Limb (tissue), 2 donors: ENCODE measurements at regions not wholly inside any gene's neighbourhood (a gene's known extent, or its start where the extent isn't known, plus 50 kb on each side); places are given as distances from the start of the nearest gene placed in this dataset.
A peak's percentile ranks its signal among the peaks of the same experiment; 100 is the strongest.

Experiments
- DNase-seq, 2 donors: peaks; one replicate each; pipeline ENCODE4 v3.0.0-alpha.2; 2016; ENCODE audit errors: extremely low spot score in 2 of 2

DNA sequence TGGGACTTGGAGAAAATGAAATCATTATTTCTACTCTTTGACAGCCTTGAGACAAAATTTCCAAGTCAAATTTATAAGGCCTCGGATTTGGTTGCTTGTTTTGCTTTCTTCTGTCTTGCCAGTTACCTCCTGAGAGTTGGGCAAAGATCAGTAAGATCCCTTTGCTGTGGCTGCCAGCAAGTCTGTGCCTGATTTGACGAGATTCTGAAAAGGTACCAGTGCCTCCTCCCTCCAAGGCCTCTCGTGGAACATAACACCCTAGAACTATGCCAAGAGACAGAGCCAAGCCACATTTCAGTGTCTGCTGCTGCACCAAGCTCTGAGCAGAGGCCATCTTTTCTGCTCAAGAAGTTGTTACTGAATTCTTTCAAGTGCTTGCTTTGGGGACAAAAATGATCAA is 61.0 kb downstream of the GTPBP8 start:
- DNase-seq, result peak; percentile 52 to 57

DNA sequence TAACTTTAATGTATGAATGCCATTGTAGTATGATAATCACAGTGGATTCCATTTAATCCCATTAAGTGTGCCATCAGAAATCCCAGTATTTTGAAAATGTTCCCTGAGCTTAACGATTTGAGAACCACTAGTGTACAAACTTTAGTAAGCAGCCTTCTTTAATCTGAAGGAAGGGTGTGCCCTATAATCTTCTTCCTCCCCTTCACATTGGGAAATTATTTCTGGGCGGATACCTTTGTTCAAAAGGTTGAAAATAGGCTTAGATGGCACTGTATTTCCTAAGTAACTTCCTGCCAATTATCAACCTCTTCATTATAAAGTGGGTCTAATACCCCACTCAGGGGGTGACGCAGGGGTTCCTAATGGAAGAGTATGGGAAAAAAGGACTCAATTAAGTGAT is 62.4 kb downstream of the GTPBP8 start:
- DNase-seq, result no peak

DNA sequence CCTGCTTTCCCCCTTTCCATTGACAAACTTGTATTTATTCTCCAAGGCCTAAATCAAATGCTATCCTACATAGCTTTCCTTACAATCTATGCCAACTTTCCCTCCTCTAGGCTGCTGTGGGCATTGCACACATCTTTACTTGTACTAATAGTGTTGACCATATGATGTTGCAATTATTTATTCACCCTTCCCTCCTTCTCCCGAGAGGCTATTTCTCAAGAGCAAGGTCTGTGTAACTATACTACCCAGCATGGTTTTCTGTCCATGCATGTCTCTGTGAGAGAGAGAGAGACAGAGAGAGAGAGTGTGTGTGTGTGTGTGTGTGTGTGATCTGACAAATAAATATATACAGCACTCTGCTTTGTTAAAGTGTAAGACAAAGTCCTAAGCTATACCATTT is 63.8 kb downstream of the GTPBP8 start:
- no peak for DNase-seq

DNA sequence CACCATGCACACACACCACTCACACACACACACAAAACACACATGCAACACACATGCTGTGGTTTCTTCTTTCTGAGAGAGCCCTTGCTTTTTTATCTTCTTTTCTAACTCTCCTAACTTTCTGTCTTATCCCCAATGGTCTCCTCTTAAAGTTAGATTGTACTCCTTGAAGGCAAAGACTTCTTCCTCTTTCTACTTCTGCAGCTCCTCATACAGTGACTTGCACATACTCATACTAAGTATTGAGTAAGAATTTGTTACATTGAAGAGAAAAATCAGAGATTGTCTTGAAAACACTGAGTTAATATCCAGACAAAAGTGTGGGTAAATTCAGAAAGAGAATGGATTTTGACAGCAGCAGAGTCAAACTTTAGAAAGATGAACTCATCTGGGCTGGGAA is 64.4 kb downstream of the GTPBP8 start:
- DNase-seq, result no peak

DNA sequence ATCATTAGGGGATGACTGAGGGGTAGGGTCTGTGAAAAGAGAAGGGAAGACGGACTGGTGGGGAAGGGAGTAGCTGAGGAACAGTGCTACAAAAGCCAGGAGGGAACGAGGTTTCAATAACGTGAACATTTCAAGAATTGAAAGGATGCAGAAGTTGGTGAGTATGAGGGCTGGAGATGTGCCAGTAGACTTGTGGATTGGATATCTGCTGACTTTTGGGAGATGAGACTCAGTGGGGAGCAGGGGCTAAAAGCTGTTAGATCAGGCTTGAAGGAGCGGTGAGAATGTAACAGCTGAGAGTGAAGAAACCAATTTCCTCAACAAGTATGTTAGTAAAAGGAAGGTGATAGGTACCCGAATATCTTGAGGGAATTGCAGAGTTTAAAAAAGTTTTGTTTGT is 65.2 kb downstream of the GTPBP8 start:
- DNase-seq, result no peak

DNA sequence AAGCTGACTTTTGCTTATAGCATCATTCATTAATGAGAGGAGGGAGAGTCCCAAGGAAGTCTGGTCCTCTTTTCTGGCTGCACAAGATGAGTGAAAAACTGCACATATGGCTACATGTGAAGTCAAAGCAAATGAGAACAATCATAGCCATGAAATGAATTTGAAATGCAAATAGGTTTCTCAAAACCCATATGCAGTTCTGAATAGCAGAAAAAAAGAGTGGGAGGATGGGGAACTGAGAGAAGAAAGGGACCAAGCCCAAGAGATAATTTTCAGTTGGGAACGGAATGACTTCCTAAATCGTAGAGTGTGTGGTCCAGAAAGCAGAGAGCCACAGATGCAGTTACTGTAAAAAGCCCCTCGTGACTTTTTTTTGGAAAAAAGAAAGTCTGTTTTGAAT is 66.3 kb downstream of the GTPBP8 start:
- no peak for DNase-seq

DNA sequence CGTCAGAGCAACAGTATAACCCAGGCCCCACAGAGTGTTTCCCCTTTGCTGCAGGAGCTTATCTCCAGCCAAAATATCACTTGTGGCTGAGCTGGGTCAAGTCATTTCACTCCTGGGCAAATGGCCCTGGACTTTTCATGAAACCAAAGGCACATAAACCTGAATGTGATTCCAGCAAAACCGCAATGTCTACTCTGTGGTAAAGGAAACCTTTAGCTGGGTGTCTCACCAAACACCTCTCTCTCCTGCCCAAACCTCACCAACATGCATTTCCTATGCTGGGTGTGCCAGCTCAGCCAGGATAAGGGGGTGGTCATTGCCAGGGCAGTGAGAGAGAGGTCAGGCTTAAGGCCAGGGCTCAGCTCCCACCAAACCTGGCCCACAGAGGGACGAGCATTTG is 67.4 kb downstream of the GTPBP8 start:
- no peak for DNase-seq

DNA sequence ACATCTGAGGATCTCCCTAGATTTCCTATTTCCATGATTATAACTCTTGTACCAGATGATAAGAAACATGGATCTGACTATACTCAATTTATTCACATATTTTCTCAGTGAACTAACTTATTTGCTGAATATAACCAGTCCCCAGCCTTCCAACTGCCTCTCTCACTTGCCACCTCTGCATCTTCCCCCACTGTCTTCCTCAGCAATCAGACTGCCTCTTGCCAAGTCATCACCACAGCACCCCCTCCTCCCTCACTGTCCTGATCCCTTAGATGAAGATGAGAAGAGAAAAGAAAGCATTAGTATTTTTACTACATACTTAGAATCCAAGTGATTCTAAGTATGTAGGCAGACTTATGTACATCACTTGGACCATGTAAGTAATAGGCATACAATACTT is 71.9 kb downstream of the GTPBP8 start:
- no peak for DNase-seq

DNA sequence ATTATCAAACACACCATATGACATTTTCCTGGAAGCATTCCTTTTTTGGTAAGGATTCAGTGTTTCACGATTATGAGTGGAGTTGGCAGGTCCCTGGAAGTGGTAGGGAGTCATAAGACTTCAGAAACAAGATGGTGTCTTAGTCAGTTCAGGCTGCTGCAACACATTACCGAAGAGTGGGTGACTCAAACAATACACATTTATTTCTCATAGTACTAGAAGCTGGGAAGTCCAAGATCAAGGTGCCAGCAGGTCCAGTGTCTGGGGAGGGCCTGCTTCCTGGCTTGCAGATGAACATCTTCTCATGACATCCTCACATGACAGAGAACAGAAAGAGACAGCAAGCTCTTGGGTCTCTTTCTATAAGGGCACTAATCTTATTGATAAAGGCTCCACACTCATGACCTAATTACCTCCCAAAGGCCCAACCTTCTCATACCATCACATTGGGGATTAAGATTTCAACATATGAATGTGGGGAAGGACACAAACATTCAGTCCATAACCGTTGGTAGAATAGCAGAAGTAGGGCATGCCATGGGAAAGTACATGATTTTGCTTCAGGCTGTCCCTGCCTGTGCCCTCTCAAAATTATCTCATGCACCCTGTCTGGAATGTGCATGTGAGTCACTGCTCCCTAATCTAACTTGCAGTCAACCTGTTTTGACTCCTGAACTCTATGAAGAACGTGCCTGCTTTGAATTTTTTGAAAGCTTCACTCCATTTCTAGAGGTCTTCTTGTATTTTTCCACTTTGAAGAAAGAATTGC is 72.5 kb downstream of the GTPBP8 start:
- no peak for DNase-seq

DNA sequence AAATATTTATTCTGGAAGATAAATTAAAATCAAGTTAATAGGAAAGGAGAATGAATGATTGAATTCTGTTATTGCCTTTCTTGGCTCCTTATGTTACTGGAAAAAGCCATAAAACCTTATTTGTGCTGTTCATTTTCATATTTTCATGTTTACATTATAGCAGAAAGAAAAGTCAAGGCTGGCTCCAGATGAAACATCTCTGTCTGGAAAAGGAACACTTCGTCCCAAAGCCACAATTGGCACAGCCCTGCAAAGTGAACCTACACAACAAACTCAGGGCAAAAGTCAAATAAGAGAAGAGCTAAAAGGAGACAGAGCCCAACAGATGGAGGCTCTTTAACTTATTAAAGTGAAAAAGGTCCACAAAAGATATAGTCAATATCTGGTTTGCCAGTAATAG is 73.4 kb downstream of the GTPBP8 start:
- DNase-seq, result no peak

DNA sequence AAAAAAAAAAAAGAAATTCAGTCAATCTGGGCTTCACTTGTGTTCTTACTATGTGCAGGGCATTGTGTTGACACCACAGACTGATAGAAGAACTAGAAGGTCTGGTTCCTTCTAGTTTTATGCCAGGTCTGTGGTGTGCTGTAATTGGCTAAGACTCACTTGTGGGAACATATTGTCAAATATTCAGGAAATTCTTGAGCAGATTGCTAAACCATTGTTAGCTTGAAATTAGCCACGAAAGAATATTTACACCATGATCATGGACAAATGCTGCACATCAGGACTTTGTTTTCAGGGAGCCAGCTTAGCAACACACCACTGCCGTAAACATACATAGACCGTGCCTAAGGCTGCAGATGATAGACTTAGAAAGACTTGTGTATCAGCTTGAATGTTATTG is 74.6 kb downstream of the GTPBP8 start:
- DNase-seq, result no peak

DNA sequence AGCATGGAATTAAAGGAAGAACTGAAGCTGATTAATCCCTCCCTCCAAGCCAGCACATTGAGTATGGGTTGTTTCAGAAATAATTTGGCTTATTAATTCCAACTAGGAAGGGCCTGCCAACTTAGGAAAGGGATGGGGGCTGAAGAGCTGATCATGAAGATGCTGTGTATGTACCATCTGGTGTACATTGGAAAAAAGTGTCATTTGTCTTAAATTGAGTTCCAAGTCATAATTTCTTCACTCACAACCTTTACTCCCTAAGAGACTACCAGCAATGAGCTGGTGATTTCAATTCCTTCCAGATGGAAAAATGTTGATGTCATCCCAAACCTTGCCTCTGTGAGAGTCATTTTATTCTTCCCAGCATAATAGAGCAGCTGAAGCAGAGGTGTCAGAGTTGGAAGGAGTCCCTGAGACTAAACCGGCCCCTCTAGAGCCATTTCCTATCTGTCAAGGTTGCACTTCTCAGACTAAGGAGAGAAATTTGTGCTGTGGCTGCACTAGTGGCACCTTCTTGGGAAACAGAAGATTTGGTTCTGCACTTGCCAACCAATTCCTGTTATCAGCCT is 79.4 kb downstream of the GTPBP8 start:
- DNase-seq, result peak; percentile 56 to 84

DNA sequence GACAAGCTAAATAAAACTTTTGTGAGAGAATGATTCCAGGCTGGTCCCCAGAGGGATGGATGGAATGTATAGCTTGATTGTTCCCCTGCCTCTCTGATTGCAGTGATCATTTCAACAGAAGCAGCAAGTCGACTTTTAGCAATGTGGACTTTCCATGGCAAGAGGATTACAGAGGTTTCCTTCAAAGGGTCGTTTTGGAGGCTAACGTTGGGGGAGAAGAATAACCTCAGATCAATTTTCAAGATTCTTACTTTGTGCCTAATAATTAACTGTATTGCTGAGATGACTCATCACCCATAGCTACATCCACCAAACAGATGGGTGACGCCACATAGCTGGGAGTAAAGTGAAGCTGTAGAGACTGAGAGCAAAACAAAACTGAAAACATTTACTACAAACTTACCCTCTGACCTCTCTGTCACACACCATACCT is 79.9 kb downstream of the GTPBP8 start:
- DNase-seq, result peak in 1 of 2 donors; percentile 49

DNA sequence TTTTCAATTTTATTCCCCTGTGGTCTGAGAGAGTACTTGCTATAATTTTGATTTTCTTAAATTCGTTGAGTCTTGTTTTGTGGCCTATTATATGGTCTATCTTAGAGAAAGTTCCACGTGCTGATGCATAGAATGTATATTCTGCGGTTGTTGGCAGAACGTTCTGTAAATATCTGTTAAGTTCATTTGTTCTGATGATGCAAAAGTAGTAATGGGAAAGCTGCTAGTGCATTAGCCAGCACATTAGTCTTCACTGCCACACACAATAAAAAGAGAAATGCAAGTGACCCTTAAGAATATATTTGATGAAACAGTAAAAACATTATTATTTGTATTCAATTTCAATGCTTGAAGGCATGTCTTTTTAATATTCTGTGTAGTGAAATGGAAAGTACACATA is 84.8 kb downstream of the GTPBP8 start:
- DNase-seq, result no peak

DNA sequence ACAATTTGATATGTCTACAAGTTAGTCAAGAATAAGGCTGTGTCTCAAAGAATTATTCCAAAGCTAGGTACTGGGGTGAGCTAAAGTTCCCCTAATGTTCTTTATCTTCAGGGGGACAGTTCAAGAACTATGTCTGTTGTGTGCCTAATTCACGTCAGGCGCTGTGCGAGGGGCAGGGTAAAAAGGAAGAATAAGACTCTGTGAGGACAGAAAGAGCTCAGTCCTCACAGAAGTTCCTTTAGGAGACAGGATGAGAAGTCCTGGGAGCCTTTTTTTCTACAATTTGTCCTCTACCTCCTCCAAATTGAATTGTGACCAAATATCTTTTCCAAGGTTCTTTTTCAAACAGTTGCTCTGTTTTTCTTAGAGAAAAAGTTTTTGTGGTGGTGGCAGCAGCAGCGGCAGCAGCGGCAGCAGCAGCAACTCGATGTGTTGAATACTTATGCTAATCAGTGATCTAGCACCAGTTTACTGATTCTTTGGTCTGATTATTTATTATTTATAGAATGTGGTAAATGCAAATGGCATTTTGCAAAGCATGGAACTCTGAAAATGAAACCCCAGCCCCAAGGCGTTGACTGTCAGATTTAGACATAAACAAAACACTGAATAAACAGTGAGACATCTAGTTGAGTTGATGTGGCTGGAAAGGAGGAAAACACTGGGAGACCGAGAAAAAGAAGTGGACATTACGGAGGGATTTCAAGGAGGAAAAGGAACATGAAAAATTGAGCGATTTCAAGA is 88.6 kb downstream of the GTPBP8 start:
- DNase-seq, result no peak

DNA sequence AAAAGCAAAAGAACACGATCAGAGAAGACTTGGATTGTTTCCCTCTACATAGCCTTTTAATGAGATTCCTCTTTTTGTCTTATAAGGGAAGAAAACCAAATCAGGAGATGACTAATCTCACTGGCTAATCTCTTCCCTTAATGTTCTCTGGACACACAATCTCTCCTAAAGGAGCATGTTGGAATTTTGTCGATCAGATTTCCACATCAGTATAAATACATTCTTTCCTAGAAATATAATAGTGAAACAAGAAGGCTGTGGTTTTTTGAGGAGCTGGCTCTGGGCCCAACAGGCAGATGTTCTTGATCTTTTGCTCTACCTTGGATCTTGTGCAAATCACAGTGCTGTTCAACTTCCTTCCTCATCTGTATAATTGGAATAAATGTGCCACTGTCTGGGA is 94.0 kb downstream of the GTPBP8 start:
- DNase-seq, result peak; percentile 53 to 69

DNA sequence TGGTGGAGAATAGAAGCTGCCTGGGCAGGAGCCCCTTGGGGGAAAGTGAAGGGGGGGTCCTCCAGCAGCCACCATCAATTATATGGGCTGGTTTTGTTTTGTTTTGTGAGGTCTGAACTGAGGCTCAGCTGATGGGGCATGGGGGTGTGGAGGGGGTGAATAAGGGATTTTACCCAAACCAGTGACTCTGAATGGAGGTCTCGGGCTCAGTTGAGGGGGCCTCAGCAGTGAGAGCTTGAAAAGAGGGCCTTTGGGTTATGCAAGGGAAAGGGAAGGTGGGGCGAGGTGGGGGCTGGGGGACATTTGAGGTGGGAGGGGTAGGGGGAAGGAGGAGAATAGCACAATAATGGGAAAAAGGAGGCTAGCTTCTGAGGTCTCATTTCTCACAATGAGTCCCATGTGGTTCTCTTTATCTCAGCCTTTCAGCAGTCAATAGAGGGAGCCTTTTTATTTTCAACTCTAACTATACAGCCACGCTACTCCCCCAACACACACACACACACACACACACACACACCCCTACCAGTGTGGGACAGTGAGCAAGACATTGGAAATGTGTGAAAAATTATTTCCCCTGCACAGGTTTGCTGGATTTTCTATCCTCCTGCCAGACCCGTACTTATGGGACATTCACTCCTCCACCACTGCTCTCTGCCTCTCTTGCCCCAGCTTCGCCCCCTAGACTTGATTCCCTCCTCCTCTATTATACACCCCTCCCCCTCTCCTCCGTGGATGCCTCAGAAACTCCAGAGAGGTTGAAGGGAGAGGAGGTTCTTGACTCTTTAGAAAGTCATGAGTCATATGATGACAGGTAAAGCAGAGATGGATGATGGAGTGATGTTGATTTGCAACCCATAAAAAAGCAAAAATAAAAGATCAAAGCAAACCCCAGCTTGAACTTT is 96.0 kb downstream of the GTPBP8 start:
- DNase-seq, result peak in 1 of 2 donors; percentile 60

DNA sequence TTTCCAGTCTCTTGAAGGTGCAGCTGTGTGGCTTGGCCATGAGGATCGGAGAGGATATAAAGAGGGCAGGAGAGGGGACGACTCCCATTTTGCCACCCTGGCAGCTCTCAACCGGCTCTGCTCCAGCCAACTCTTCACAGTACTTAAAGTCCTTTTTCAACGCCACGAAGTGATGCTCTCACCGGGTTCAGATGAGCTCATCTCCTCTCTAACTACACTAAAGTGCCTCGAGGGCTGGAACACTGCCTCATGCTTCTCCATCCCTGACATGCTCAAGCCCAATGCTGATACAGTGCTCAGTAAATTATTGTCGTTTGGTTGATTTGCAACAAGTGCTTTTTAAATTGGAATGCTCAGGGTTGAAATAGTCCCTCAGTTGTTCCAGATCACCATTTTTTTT is 97.8 kb downstream of the GTPBP8 start:
- no peak for DNase-seq

DNA sequence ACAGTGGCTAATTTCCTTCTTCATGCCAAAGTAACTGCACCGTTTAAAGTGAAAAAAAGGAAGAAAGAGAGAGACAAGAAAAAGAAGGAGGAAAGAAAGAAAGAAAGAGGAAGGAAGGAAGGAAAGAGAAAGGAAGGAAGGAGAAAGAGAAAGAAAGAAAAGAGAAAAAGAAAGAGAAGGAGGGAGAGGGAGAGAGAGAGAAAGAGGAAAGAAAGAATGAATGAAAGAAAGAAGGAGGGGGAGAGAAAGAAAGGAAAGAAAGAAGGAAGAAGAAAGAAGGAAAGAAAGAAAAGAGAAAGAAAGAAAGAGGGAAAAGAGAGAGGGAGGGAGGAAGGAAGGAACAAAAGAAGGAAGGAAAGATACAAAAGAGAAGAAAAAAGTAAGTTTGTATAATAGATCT is 100.6 kb downstream of the GTPBP8 start:
- no peak for DNase-seq

DNA sequence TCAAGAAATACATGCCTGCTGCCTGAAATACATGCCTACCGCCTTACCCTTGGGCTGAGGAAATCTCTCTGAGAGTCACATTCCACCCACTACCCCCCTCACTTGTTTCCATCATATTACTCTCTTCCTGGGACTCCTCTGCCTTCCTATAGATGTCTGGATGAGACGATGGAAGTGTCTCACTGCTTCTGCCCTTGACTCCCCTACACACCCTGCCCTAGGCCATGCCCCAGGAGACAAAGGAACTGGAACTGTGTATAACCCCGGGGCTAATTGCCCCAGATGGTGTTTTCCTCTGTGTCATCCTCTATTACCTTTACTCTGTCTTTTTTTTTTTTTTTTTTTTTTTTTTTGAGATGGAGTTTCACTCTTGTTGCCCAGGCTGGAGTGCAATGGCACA is 102.0 kb downstream of the GTPBP8 start:
- DNase-seq, result no peak

DNA sequence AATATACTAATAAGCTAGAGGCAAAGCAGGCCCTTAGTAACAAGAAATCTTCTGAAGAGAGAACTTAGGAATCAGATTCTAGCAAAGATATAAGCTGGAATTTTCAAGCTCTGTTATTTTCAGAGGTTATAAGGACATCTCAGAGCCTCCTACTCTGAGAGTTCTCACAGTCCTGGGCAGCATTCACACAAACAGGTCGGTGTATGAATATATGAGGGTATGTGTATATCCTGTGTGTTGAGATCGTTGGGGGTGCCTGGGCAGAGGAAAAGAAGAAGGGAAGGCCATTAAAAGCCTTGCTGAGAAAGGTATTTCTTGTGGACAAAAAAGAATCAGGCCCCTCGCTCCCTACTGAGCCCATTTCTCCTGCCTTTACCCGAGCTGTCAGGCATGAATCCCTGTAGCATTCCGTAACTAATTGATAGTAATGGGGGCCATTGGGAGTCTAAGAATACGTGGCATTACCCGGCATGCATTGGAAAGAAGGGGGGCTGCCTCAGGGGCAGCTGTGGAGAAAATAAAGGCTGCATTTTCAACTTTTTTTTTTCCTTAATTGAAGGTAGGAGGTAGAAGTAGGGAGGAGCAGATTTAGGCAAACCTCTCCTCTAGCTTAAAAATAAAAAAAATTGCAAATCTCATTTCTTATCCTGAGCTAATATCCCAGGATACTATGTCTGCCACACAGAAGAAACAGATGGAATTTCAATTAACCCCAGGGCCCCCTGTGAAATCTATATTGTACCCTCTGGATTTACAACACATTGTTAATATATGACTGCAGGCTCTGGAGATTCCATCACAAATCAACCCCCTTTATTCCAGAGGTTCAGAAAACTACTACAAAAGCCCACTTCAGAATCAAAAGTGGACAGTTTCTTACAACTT is 103.8 kb downstream of the GTPBP8 start:
- no peak for DNase-seq
